ENCODE measurements at regions not wholly inside any gene's neighbourhood (a gene's known extent, or its start where the extent isn't known, plus 50 kb on each side); places are given as distances from the start of the nearest gene placed in this dataset.

DNA sequence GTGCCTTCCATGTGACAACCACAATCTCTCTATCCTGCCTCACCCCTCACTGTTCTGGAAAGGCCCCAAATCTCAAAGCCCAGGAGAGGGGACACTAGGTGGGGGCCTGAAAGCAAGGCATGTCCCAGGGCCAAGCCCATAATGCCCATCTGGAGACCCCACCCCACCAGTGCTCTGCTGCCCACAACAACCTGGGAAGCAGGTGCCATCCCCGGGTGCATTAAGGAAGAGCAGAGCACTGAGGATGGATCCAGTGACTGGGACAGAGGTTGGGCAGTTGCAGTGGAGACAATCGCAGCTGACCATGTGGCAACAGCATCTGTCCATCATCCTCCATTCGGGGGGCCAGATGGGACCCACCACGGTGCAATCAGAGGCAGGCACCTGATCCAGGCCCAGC lies 106.2 kb upstream of the PRR20G start:
- TF ChIP-seq, protein P1, sequence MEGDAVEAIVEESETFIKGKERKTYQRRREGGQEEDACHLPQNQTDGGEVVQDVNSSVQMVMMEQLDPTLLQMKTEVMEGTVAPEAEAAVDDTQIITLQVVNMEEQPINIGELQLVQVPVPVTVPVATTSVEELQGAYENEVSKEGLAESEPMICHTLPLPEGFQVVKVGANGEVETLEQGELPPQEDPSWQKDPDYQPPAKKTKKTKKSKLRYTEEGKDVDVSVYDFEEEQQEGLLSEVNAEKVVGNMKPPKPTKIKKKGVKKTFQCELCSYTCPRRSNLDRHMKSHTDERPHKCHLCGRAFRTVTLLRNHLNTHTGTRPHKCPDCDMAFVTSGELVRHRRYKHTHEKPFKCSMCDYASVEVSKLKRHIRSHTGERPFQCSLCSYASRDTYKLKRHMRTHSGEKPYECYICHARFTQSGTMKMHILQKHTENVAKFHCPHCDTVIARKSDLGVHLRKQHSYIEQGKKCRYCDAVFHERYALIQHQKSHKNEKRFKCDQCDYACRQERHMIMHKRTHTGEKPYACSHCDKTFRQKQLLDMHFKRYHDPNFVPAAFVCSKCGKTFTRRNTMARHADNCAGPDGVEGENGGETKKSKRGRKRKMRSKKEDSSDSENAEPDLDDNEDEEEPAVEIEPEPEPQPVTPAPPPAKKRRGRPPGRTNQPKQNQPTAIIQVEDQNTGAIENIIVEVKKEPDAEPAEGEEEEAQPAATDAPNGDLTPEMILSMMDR (IDR thresholded peaks at IDR 0.05), result no peak
- no peak for TF ChIP-seq POLR2A (IDR thresholded peaks at IDR 0.05)
